ENCODE measurements at regions not wholly inside any gene's neighbourhood (a gene's known extent, or its start where the extent isn't known, plus 50 kb on each side); places are given as distances from the start of the nearest gene placed in this dataset.

DNA sequence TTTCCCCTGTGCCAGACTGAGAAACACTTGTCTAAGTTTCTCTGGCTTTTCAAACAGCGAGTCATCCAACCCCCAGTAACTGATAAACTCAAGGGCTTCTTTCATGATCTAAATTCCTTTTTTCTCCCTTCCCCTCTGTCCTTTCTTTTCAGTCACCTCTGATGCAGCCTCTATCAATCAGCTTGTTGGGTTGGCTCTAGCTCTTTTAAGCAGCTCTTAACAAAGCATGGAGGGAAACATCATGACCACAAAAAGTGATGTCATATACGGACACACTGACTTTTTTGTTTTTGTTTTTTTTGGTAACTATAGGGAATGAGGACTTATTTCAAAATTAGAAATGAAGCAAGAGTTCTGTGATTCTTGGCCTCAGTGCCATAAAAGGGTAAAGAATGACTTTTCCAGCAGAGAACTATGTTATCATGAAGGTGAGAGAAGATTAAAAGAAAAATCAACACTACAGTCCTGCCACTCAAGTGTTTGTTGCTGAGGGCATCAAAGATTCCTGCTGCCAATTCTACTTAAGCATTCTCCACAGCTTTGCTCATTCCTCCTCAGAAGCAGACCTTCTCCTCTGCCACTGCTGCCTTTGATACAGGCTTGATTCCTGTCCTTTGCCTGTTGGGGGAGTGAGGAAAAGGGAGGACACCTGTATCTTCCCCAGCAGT, 457.0 kb upstream of the ONECUT1 start:
- H3K4me3 ChIP-seq (ENCODE audit: control insufficient read depth, low read depth, low read length): no peak overlapping the region
- TF ChIP-seq CTCF (IDR thresholded peaks at IDR 0.05; ENCODE audit: control insufficient read depth, insufficient read depth, low read depth, low read length, missing control alignments): no peak
- no peak for DNase-seq (ENCODE audit: low read depth)

- no peak overlapping the region for H3K4me3 ChIP-seq (ENCODE audit: control insufficient read depth, low read depth, low read length)
- no peak for TF ChIP-seq CTCF (IDR thresholded peaks at IDR 0.05; ENCODE audit: control insufficient read depth, insufficient read depth, low read depth, low read length, missing control alignments)
- DNase-seq (ENCODE audit: low read depth): no peak
Observed at GRCh38 chr15:53246404-53246803, 456.3 kb upstream of the ONECUT1 start.

GRCh38 chr15:53233801-53234200, 443.7 kb upstream of the ONECUT1 start:
- DNase-seq (ENCODE audit: low read depth): no peak
- no peak for TF ChIP-seq CTCF (IDR thresholded peaks at IDR 0.05; ENCODE audit: control insufficient read depth, insufficient read depth, low read depth, low read length, missing control alignments)
- H3K4me3 ChIP-seq (ENCODE audit: control insufficient read depth, low read depth, low read length): no peak overlapping the region

- no peak for DNase-seq (ENCODE audit: low read depth)
- no peak overlapping the region for H3K4me3 ChIP-seq (ENCODE audit: control insufficient read depth, low read depth, low read length)
- no peak for TF ChIP-seq CTCF (IDR thresholded peaks at IDR 0.05; ENCODE audit: control insufficient read depth, insufficient read depth, low read depth, low read length, missing control alignments)
Observed at GRCh38 chr15:53230473-53230872, 440.3 kb upstream of the ONECUT1 start.

GRCh38 chr15:53226559-53226958, 436.4 kb upstream of the ONECUT1 start:
- H3K4me3 ChIP-seq (ENCODE audit: control insufficient read depth, low read depth, low read length): no peak overlapping the region
- no peak for DNase-seq (ENCODE audit: low read depth)
- no peak for TF ChIP-seq CTCF (IDR thresholded peaks at IDR 0.05; ENCODE audit: control insufficient read depth, insufficient read depth, low read depth, low read length, missing control alignments)

GRCh38 chr15:53225781-53226180, 435.6 kb upstream of the ONECUT1 start:
- TF ChIP-seq CTCF (IDR thresholded peaks at IDR 0.05; ENCODE audit: control insufficient read depth, insufficient read depth, low read depth, low read length, missing control alignments): no peak
- no peak overlapping the region for H3K4me3 ChIP-seq (ENCODE audit: control insufficient read depth, low read depth, low read length)
- DNase-seq (ENCODE audit: low read depth): no peak
